ENCODE measurements at regions not wholly inside any gene's neighbourhood (a gene's known extent, or its start where the extent isn't known, plus 50 kb on each side); places are given as distances from the start of the nearest gene placed in this dataset.
A peak's percentile ranks its signal among the peaks of the same experiment; 100 is the strongest.

DNA sequence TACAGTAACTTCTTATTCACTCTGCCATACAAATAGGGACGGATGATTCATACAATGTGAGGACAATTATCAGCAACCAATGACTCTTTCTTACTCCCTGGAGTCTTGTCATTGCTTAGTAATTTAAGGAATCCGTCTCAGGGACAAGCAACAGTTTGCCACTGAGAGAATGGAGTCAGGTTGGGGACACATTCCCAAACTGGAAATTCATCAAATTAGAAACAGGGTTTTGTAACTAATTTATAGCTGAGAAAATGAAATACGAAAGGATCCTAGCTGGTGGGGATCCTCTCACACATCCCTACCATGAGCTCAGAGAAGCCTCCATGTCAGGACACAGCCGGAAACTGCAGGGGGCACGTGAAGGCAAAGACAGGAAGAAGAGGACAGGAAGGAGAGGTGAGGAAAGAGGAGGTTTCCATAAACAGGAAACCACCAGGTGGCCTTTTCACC, 50.4 kb upstream of the KDR start:
- FAIRE-seq = peak; percentile 62

DNA sequence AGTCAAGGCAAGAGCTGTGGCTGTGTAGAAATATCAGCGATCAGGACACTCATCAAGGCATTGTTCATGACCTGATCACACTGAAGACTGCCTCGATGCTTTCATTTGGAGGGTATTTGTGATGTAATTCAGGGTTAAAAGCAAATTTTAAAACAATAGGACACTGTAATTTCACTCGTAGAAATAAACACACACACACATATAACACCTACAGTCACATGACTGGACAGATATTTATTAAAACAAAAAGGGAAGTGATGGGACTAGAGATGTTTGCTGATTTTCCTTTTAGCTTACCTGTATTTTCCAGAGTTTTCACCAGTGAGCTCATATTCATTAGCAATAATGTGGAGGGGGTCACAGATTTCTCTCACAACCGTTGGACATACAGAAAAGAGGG, 51.1 kb upstream of the KDR start:
- peak; percentile 15 for FAIRE-seq

DNA sequence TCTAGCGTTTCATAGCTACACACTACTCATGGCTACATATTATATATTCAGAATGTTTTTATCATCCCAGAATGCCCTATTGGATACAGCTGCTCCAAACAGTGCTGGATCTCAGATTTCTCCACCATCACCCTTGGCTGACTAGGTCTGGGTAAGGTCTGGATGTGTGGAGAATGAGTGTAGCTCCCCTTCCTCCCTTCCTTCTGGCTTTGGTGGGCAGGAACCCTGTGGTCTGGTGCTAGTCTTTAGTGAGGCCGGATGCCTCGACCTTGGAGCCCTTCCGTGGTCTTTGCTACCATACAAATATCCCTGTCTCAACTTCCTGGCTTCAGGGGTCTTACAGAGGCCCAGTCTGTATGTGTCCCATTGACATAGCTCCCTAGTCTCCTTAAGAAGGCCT, 52.1 kb upstream of the KDR start:
- FAIRE-seq = no peak

DNA sequence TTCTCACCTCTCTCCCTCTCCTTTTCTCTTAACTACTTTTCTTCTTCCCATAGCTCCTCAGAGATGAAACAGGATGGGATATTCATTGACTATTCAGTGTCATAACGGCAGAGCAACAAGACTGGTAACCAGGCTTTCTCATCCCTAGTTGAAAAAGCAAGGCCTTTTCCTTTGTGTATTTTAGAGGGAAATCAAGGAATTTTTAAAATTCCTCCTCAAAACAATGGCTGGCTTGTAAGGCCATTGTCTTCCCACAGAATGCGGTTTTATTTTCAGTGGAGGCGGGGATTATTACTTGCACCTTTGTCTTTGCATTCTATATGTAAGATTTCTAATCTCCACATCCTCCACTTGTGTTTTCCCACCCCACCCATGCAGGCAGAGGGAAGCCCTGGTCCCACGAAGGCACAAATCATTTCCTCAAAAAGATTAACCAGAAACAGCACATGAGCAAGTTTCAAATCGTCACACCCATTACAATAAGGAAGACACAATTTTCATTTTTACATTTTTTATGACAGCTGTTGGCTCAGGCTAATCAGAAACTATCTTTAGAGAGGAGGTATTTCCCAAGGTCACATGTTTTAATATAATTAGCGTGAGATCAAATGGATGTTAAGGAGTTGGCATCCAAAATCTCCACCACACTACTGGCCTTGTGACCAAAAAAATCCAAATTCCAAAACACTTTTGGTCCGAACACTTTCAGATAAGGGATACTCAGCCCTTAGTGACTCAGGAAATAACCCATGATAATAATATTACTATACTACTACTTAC, 53.0 kb upstream of the KDR start:
- FAIRE-seq = no peak

DNA sequence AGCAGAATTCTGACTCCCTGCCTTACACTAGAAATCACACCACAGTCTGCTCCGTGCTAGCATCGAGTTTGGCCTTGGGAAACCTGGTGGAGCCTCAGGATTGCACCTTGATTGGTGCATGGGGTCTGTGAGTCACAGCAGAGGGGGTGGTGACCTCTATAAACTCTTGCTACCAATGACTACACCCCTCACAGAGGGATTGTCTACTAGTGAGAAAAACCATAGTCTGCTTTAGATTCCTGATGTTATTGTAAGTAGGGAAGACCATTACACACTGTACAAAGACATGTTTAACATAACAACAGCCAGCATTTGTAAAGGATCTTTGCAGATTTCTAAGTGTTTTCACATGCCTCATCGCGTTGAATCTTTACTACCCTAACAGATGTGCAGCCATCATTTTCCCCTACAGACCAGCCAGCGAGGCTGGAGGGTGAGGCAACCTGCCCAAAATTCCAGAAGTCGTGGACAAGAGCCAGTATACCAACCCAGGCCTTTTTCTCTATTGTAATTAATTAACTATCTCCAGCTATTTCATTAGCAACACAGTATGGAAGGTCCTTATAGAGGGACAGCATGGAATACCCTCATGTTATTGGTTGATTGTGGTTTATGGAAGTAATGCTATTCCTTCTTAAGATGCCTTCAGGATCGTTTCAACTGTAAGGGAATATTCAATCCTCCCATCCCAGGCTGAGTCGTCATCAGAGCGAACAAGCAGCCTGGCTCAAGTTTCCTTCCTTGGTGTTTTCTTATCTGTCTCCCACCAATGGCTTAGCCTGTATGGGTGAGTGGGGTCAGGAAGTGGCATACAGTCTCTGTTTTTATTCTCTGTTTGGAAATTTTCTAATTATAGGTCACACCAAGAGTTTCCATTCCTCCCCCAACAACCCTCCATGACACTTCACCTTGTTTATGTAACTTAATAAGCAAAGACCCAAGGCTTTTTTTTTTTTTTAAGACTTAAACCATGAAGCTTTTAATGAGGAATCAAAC, 55.9 kb upstream of the KDR start:
- FAIRE-seq = peak; percentile 72

DNA sequence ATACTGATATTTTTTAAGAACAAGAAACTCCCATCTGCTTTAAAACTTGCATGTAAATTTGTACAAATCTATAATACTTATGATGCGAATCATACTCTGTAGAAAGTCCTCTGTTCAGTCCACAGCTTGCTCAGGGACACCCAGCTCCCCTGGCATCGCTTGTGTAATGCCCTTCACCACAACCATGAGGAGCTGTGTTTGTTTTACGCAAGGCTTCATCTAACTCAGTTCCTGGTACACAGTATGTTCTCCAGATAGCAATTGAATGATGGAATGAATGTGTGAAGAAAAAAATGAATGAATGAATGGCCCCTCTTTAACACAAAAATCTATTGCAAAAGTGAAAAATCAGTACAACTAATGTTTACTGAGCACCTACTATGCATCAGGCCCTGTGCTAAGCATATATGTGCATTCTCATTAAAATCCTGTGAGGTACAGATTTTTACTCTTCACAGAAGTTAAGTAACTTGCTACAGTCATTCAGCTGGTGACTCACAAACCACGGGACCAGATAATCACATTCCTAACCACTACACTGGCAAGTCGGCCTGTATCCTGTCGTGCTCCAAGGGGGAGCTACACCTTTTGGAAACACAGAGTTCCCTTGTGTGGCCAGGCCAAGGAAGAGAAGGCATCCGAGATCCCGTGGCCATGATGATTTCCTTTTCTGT, 58.7 kb upstream of the KDR start:
- no peak for FAIRE-seq

DNA sequence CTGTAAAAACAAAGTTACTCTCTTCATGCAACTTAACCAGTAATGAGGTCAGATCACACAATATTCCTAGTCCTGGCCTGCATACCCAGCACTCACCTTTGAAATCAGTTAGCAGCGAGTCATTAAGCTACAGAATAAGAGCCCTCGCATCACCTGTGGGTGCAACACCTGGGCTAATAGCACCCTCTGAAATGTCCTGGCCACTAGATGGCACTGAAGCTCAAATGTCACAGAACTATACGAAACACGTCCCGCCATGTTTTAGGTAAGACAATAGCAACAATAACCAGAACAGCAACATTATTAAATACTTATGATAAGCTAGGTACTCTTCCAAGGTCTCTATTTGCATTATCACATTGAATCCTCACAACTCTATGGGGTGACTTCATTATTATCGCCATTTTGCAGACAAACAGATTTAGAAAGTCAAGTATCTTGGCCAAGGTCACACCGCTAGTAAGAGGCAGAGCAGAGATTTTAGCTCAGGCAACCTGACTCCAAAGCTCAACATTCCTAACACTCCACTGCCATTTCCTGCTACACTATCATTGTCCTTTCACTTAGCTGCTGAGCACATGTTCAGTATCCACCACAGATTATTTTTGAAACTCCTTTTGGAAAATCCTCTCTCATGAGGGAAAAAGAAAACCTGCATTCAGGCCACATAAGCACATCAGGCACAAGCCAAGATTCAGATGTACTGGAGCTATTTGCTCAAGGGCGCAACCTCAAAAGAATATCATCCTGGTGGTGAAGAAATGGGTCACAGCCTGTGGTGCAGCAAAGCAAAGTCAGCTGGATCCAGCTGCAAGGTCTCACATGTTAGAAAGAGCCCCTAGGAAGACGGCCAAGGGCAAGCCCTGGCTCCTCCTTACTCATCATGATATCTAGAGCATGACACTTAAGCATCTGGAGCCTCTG, 59.5 kb upstream of the KDR start:
- no peak for FAIRE-seq

DNA sequence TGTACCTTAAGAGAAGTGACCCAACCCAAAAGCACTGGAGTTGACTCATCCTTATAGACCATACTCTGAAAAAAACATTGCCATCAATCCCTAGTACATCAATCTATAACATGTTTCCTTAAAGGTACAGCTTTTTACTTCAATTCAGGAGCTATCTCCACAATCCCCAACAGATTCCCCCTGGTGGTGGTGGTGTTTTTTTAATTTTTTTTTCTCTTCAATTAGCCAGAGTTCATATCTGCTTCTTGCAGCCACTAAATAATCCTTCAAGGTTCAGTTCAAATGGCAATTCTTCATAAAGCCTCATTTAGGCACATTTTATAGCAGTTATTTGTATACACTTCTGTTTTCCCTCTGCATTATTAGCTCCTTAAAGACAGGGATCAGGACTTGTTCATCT, 60.7 kb upstream of the KDR start:
- FAIRE-seq = no peak

DNA sequence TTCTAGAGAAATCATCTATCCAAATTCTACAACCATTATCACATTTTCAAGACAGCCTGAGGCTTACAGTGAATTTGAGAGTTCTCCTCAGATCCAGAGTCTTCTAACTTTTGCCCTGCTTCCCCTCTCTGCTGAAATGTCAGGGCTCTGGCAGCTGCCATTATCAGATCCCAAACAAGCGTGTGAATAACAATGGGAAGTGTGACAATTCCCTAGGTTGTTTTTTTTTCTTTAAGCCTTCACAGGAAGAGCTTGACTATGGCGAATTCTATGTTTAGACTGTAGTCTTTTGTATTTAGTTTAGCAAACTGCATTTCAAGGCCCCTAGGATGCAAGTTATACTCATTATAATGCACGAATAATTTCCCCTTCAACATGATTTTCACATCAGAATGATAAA, 61.3 kb upstream of the KDR start:
- peak; percentile 96 for FAIRE-seq

DNA sequence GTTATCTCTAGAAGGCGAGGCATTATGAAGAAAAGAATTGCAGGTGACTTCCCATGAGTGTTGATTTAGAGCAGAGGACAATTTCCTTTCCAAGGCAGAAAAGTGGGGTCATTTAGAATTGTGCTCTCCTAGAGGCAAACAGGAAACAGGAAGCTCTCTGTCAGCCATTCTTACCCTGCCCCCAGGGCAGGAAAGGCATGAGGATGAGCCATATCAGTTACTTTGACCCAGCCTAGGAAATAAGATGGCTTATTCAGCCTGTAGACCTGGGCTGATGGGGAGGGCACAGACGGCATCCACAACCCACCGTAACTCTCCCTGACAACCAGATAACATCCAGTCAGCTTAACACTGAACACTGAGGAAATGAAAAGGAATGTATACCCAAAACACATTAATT, 88.8 kb upstream of the KDR start:
- no peak for FAIRE-seq

DNA sequence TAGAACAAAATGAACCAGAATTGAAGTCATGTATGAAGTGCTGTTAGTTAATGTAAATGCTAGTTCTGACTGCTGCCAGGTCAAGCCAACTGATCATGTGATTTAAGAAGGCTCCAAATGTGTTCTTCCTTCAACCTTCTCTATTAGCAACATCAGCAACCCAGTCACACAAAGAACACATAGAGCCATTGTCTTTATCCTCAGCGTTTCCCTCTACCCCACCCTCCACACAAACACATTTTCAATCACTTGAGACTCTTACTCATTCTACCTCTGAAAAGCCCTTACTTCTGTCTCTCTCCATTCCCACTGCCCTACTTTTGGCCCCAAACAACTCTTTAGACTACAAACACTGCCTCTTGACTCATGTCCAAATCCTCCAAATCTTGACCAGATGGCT, 89.7 kb upstream of the KDR start:
- no peak for FAIRE-seq

DNA sequence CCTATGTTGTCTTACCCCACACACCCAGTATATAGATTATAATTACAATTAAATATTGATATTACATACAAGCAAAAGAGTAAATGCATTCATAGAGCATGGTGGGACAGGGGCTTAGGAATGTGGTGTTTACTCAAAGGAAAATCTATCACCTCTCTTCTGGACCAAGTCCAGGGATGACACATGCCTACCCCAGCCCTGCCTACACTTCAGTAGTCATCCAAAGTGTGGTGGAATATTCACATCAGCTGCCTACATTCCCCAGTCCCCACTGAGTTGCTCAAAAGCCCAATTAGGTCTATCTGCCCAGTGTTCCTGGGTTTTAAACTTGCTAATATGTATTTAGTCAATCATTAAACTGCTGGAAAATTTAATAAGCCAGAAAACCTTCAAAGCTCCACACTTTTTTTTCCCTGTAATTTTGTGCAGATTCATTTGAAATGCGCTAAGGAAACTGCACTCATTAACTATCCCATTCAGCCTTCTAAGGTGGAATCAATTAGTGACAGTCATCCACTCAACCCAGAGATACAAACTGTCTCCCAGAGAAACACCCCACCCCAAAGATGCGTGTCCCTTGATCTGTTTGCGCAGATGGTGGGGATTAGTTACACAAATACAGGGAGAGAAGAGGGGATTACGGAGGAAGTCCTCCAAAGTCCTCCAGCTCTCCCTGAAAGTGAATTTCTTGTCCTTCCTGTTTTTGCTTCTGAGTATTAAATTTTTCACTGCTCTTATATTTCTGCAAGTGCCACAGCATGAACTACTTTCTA, 91.7 kb upstream of the KDR start:
- FAIRE-seq = peak; percentile 41

DNA sequence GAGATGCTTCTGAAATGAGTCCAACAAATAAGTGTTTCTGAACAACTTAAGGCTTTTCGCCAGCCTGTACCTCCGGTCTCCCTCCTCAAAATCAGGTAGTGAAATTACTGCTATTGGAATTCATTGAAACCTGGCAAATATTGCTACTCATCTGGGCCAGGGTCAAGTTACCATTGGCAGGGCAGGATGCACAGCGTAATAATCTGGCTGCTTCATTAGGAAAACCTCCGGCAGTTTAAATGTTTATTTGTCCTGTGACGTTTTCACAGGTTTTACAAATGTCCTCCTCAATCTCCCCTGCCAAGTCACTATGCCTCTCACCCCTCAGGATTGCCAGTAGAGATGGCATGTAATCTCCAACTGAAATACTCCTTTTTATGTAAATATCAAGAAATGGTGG, 92.6 kb upstream of the KDR start:
- FAIRE-seq = peak; percentile 23

DNA sequence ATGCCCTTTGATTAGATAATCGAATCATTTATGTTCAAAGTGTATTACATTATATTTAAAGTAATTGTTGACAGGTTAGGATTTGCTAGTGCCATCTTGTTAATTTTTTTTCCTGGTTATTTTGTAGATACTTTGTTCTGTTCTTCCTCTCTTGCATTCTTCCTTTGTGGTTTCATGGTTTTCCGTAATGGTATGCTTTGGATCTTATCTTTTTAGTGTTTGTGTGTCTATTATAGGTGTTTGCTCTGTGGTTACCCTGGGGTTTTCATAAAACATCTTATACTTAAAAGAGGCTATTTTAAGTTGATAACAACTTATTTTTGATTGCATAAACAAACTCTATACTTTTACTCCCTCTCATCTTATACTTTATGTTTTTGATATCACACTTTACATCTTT, 108.2 kb upstream of the SRD5A3 start:
- no peak for FAIRE-seq

DNA sequence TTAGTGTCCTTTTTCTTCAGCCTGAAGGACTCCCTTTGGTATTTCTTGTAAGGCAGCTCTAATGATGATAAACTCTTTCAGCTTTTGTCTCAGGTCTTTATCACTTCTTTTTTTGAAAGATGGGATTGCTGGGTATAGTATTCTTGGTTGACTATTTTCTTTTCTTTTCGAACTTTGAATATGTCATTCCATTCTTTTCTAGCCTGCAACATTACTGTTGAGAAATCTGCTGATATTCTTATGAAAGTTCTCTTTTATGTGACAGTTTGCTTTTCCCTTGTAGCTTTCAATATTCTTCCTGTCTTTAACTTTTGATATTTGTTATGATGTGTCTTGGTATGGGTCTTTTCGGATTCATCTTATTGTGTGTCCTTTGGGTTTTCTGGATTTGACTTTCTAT, 107.6 kb upstream of the SRD5A3 start:
- FAIRE-seq = no peak

DNA sequence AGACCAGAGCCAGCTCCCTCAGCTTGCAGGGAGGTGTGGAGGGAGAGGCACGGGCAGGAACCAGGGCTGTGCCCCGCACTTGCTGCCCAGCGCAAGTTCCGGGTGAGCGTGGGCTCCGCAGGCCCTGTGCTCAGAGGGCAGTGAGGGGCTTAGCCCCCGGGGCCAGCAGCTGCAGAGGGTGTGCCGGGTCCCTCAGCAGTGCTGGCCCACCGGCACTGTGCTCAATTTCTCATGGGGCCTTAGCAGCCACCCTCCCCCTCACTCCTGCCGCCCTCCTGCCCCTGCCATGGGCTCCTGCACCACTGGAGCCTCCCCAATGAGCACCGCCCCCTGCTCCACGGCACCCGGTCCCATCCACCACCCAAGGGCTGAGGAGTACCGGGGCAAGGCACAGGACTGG, 104.6 kb upstream of the SRD5A3 start:
- no peak for FAIRE-seq

DNA sequence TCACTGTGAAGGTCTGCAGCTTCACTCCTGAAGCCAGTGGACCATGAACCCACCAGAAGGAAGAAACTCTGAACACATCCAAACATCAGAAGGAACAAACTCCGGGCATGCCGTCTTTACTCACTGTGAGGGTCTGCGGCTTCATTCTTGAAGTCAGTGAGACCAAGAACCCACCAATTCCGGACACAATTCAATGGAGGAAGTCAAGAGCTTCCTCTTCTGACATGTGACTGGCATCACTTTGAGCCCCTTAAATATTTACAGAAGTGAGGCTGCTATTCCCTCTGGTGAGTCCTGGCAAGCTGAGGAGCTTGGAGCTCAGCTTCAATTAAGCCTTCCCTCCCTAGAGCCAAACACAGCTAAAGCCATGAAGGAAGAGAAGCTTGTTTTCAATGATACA, 103.5 kb upstream of the SRD5A3 start:
- no peak for FAIRE-seq

DNA sequence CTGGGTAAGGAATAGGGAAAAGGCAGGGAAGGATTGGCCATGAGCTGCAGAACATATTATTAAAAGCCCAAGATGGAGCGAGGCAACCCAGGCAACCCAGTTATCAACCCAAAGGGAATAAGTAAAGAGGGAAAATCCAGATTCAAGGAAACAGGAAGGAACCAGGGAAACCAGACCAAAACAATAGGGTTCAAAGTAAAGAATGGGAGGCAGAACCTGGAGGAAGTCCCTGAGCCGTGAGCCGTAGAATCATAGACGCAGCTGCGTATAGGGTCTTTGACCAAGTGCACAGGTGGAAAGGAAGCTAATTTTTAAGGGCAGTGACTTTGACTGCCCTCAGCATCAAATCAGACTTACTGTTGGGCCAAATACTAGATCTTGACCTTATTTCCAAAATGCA, 98.5 kb upstream of the SRD5A3 start:
- no peak for FAIRE-seq

DNA sequence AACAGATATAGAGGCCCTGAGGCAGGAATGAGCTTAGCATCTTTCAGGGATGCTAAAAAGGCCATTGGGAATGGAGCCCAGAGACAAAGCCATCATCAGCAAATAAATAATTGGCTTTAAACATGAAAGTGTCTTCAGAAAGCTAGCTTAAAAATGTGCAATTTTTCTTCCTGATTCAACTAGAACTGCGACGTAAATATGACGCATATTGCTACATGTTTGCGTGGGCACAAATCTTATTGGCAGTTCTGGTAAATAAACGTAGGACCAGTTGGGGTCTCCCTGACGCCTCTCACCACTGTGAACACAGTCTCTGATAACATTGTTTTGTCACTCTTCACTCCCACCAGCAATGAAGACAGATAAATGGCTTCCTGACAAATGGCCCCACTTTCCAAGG, 97.3 kb upstream of the SRD5A3 start:
- FAIRE-seq = peak; percentile 94

DNA sequence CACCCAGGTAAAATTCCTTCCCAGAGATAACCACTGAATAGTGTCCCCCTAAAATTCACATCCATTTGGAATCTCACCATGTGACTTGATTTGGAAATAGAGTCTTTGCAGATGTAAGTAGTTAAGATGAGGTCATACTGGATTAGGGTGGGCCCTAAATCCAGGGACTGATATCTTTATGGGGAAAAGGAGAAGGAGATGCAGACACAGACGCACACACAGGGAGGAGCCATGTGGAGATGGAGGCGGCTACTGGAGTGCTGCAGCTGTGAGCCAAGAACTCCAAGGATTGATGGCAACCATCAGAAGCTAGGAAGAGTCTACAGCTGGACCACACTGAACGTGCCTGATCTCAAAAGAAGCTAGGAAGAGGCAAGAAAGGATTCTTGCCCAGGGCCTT, 96.6 kb upstream of the SRD5A3 start:
- FAIRE-seq = peak; percentile 84

DNA sequence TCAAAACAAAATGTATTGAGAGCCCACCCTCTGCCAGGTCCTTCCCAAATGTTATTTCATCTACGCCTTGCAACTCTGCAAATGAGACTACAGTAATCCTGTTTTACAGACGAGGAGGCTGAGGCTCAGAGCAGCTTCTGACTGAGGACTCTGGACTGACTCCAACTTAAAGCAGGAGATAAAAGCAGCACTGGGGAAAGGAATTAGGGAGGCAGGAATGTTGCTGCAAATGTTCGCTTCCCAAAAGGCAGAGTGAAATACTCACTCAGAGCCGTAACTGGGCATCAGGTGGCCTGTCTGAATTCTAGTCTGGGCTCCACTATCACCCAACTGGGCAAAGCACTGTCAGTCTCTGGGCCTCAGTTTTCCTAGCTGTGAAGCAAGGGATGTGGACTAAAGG, 94.7 kb upstream of the SRD5A3 start:
- peak; percentile 87 for FAIRE-seq

DNA sequence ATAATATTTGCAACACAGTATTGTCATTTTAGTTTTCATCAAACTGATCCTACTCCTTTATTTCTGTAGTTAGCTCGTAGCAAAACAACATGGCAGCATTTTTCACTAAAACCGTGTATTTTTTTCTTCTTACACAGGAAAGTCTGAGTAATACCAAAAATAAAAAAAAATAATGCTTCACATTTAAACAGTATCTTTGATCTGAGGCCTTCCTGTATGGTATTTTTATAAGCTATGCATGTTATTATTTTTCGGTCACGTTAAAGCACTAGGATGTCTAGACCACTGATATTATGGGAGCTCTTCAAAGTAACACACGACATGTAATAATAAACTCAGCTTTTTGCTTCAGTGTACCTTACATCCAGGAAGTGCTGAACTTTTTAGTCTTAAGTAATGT, 94.1 kb upstream of the SRD5A3 start:
- peak; percentile 60 for FAIRE-seq

All from TTC549 (cell line).